H9 (cell line): ENCODE measurements at regions not wholly inside any gene's neighbourhood (a gene's known extent, or its start where the extent isn't known, plus 50 kb on each side); places are given as distances from the start of the nearest gene placed in this dataset.

Source experiments
- DNase-seq: peaks from one replicate; pipeline ENCODE4 v3.0.0-alpha.2; 2017
- H2AFZ ChIP-seq: one replicate; pipeline ENCODE4 v1.6.1; 2013; ENCODE audit warnings: mild to moderate bottlenecking, low read length, control low read depth, moderate library complexity
- H2AK5ac ChIP-seq: 2 replicates; pipeline ENCODE4 v1.6.1; 2013; ENCODE audit warnings: low read length, control low read depth, mixed read lengths; ENCODE audit not compliant: insufficient read length
- H2BK120ac ChIP-seq: one replicate; pipeline ENCODE4 v1.6.1; 2013; ENCODE audit warnings: low read depth, mild to moderate bottlenecking, low read length, control low read depth, inconsistent platforms; ENCODE audit not compliant: poor library complexity, severe bottlenecking
- H2BK12ac ChIP-seq: 2 replicates; pipeline ENCODE4 v1.6.1; 2013; ENCODE audit warnings: low read length, control low read depth, mixed read lengths, low read depth; ENCODE audit not compliant: insufficient read length
- H2BK15ac ChIP-seq: 2 replicates; pipeline ENCODE4 v1.6.1; 2013; ENCODE audit warnings: low read depth, low read length, control low read depth
- H2BK20ac ChIP-seq: one replicate; pipeline ENCODE4 v1.6.1; 2013; ENCODE audit warnings: low read depth, mild to moderate bottlenecking, low read length, control low read depth, inconsistent platforms; ENCODE audit not compliant: poor library complexity, severe bottlenecking
- H2BK5ac ChIP-seq: 2 replicates; pipeline ENCODE4 v1.6.1; 2013; ENCODE audit warnings: low read length, control low read depth, mixed read lengths; ENCODE audit not compliant: insufficient read length
- H3K14ac ChIP-seq: 2 replicates; pipeline ENCODE4 v1.6.1; 2013; ENCODE audit warnings: low read length, control low read depth; ENCODE audit not compliant: insufficient read depth
- H3K18ac ChIP-seq: 2 replicates; pipeline ENCODE4 v1.6.1; 2013; ENCODE audit warnings: low read depth, mild to moderate bottlenecking, mixed read lengths, low read length, control low read depth; ENCODE audit not compliant: insufficient read length
- H3K23ac ChIP-seq: 2 replicates; pipeline ENCODE4 v1.6.1; 2013; ENCODE audit warnings: low read length, control low read depth, mixed read lengths, low read depth; ENCODE audit not compliant: insufficient read length
- H3K23me2 ChIP-seq: 2 replicates; pipeline ENCODE4 v1.6.1; 2013; ENCODE audit warnings: low read depth, mild to moderate bottlenecking, mixed read lengths, low read length, control low read depth; ENCODE audit not compliant: insufficient read length, poor library complexity, severe bottlenecking
- H3K27ac ChIP-seq: 2 replicates; pipeline ENCODE4 v1.5.1; 2013; ENCODE audit warnings: low read length, control low read depth, mixed read lengths, low read depth; ENCODE audit not compliant: insufficient read length
- H3K27me3 ChIP-seq: 2 replicates; pipeline ENCODE4 v1.6.1; 2013; ENCODE audit warnings: low read length, control low read depth, inconsistent platforms; ENCODE audit not compliant: insufficient read depth
- H3K4ac ChIP-seq: 2 replicates; pipeline ENCODE4 v1.6.1; 2013; ENCODE audit warnings: low read depth, mild to moderate bottlenecking, control low read depth, inconsistent platforms, low read length, moderate library complexity
- H3K4me1 ChIP-seq: 2 replicates; pipeline ENCODE4 v1.6.1; 2013; ENCODE audit warnings: low read length, control low read depth, inconsistent platforms; ENCODE audit not compliant: insufficient read depth
- H3K4me2 ChIP-seq: 2 replicates; pipeline ENCODE4 v1.6.1; 2013; ENCODE audit warnings: low read length, control low read depth, mixed read lengths; ENCODE audit not compliant: insufficient read length, insufficient read depth
- H3K56ac ChIP-seq: 2 replicates; pipeline ENCODE4 v1.6.1; 2013; ENCODE audit warnings: low read depth, mild to moderate bottlenecking, mixed read lengths, low read length, control low read depth; ENCODE audit not compliant: insufficient read length
- H3K79me1 ChIP-seq: 2 replicates; pipeline ENCODE4 v1.6.1; 2013; ENCODE audit warnings: low read depth, mild to moderate bottlenecking, moderate library complexity, low read length, control low read depth, inconsistent platforms; ENCODE audit not compliant: insufficient read depth, poor library complexity, severe bottlenecking
- H3K79me2 ChIP-seq: 2 replicates; pipeline ENCODE4 v1.6.1; 2013; ENCODE audit warnings: low read length, control low read depth, inconsistent platforms; ENCODE audit not compliant: insufficient read depth
- H3K9ac ChIP-seq: 2 replicates; pipeline ENCODE4 v1.6.1; 2013; ENCODE audit warnings: low read length, control low read depth, mixed read lengths; ENCODE audit not compliant: insufficient read length; ENCODE audit errors: extremely low read depth
- H3K9me3 ChIP-seq: one replicate; pipeline ENCODE4 v1.6.1; 2013; ENCODE audit warnings: low read depth, low read length, inconsistent platforms; ENCODE audit not compliant: control insufficient read depth
- H3T11ph ChIP-seq: one replicate; pipeline ENCODE4 v1.6.1; 2013; ENCODE audit warnings: mild to moderate bottlenecking, low read length, control low read depth, inconsistent platforms
- H4K20me1 ChIP-seq: one replicate; pipeline ENCODE4 v1.6.1; 2013; ENCODE audit not compliant: control insufficient read depth, insufficient read length, insufficient read depth
- H4K5ac ChIP-seq: 2 replicates; pipeline ENCODE4 v1.6.1; 2013; ENCODE audit warnings: low read depth, mild to moderate bottlenecking, mixed read lengths, low read length, control low read depth; ENCODE audit not compliant: insufficient read length
- H4K8ac ChIP-seq: replicated peaks from 2 replicates; pipeline ENCODE4 v1.6.1; 2013; ENCODE audit warnings: low read length, control low read depth, mixed read lengths, low read depth; ENCODE audit not compliant: insufficient read length
- H4K91ac ChIP-seq: 2 replicates; pipeline ENCODE4 v1.6.1; 2013; ENCODE audit warnings: low read depth, mild to moderate bottlenecking, moderate library complexity, mixed read lengths, low read length, control low read depth; ENCODE audit not compliant: insufficient read length
- H3K27ac Mint-ChIP-seq, 3 experiments: 2 replicates in 2 of 3; 3 replicates in 1 of 3; pipeline ENCODE4 v1.8.0; 2020 to 2021; ENCODE audit warnings: mixed read lengths in 3 of 3, mild to moderate bottlenecking in 1 of 3, moderate library complexity in 1 of 3
- H3K27me3 Mint-ChIP-seq: 2 replicates; pipeline ENCODE4 v1.8.0; 2021; ENCODE audit warnings: low read depth, mild to moderate bottlenecking, moderate library complexity, mixed read lengths
- H3K36me3 Mint-ChIP-seq, 3 experiments: 2 replicates in 2 of 3; 3 replicates in 1 of 3; pipeline ENCODE4 v1.8.0; 2020 to 2021; ENCODE audit warnings: low read depth in 3 of 3, mixed read lengths in 3 of 3; ENCODE audit not compliant: insufficient read depth in 1 of 3
- H3K4me1 Mint-ChIP-seq, 2 experiments: 2 replicates each; pipeline ENCODE4 v1.8.0; 2020; ENCODE audit warnings: mixed read lengths in 2 of 2
- H3K4me3 Mint-ChIP-seq, 2 experiments: 2 replicates in 1 of 2; 3 replicates in 1 of 2; pipeline ENCODE4 v1.8.0; 2020 to 2021; ENCODE audit warnings: mild to moderate bottlenecking in 2 of 2, mixed read lengths in 2 of 2, moderate library complexity in 1 of 2
- H3K9me3 Mint-ChIP-seq, 2 experiments: 2 replicates in 1 of 2; 3 replicates in 1 of 2; pipeline ENCODE4 v1.8.0; 2020; ENCODE audit warnings: mild to moderate bottlenecking in 2 of 2, mixed read lengths in 2 of 2, moderate library complexity in 1 of 2
- WGBS: extraction: QIAGEN DNeasy Blood & Tissue Kit; methylation state at CpG from one replicate; pipeline ENCODE4 v1.1.7; 2013; ENCODE audit warnings: missing lambda C conversion rate, low lambda C conversion rate, mixed read lengths; ENCODE audit not compliant: insufficient read length; ENCODE audit errors: extremely low coverage; 5-methylcytosine and 5-hydroxymethylcytosine counted together
- TF ChIP-seq, protein P1 (sequence below): fragments of 200-600 bp; sonication (generic); conservative IDR thresholded peaks from 3 replicates; pipeline ENCODE4 v1.8.0; 2021; ENCODE audit warnings: antibody characterized with exemption, mild to moderate bottlenecking

DNA sequence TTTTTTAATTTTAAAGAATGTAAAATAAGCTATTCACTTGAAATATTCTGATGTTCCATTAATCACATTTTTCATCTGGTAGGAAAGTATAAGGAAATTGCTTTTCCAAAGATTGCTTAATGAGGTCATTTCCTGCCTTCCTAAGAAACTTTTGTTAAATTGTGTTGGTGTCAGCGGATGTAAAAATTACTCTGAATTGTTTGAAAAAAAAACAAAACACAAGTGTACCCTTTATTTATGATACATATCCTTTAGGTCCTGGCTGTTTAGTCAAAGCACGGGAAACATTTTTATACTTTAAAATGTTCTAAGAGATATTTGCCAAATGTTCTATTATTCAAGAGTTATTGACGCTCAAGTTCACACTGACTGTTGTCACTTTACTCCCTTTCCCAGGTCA lies 1357.4 kb upstream of the GOT2 start:
- Histone ChIP-seq H3K9ac (no peak overlapping the region), H3K4me1 (no peaks in the 10 kb centered on the region), H3T11ph (no peak overlapping the region), H4K20me1 (no peaks in the 10 kb centered on the region), H3K79me2 (no peaks in the 10 kb centered on the region), H3K14ac (no peak overlapping the region), H2AFZ (no peak overlapping the region), H3K79me1 (no peaks in the 10 kb centered on the region), H3K4me2 (no peak overlapping the region), H3K27me3 (no peaks in the 10 kb centered on the region), H3K9me3 (no peaks in the 10 kb centered on the region), H3K4ac (no peak overlapping the region), H3K23ac (no peak overlapping the region), H3K23me2 (no peaks in the 10 kb centered on the region), H4K8ac (no peak overlapping the region), H2BK15ac (no peak overlapping the region), H2AK5ac (no peak overlapping the region), H4K91ac (no peak overlapping the region), H2BK12ac (no peak overlapping the region), H4K5ac (no peak overlapping the region), H2BK5ac (no peak overlapping the region), H3K27ac (no peak overlapping the region), H3K18ac (no peak overlapping the region), H2BK120ac (no peak overlapping the region), H2BK20ac (no peak overlapping the region), H3K56ac (no peak overlapping the region)
- TF ChIP-seq, protein P1, sequence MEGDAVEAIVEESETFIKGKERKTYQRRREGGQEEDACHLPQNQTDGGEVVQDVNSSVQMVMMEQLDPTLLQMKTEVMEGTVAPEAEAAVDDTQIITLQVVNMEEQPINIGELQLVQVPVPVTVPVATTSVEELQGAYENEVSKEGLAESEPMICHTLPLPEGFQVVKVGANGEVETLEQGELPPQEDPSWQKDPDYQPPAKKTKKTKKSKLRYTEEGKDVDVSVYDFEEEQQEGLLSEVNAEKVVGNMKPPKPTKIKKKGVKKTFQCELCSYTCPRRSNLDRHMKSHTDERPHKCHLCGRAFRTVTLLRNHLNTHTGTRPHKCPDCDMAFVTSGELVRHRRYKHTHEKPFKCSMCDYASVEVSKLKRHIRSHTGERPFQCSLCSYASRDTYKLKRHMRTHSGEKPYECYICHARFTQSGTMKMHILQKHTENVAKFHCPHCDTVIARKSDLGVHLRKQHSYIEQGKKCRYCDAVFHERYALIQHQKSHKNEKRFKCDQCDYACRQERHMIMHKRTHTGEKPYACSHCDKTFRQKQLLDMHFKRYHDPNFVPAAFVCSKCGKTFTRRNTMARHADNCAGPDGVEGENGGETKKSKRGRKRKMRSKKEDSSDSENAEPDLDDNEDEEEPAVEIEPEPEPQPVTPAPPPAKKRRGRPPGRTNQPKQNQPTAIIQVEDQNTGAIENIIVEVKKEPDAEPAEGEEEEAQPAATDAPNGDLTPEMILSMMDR, result no peak
- H3K4me1 Mint-ChIP-seq, result no peaks in the 10 kb centered on the region
- H3K9me3 Mint-ChIP-seq, result peaks cover 7 to 8% of the 10 kb centered on the region in 2 experiments
- H3K27me3 Mint-ChIP-seq, result no peaks in the 10 kb centered on the region
- H3K36me3 Mint-ChIP-seq, result peaks cover 7 to 8% (median 7%) of the 10 kb centered on the region in 3 experiments; a peak in 6 of 7 replicates
- H3K27ac Mint-ChIP-seq, result no peak overlapping the region
- WGBS, result no CpG with 5 or more reads among the region's 3 CpGs
- H3K4me3 Mint-ChIP-seq, result no peak overlapping the region
- no peak for DNase-seq
